ENCODE measurements at regions not wholly inside any gene's neighbourhood (a gene's known extent, or its start where the extent isn't known, plus 50 kb on each side); places are given as distances from the start of the nearest gene placed in this dataset.

- no peak for ATAC-seq
- TF ChIP-seq CTCF (IDR thresholded peaks at IDR 0.05) (no peak), REST (IDR thresholded peaks at IDR 0.05; ENCODE audit: insufficient read depth in 1 of 2, low read depth in 2 of 2, low read length in 1 of 2) (no peak), TCF7L2 (IDR thresholded peaks at IDR 0.05; ENCODE audit: low read depth, low read length) (no peak), POLR2AphosphoS5 (IDR thresholded peaks at IDR 0.05; ENCODE audit: low read depth, low read length) (no peak), SIN3A (IDR thresholded peaks at IDR 0.05; ENCODE audit: borderline replicate concordance, insufficient read depth, low read depth, low read length) (no peak)
These were observed 113.9 kb downstream of the NKX6-1 start for GRCh38 chr4:84385203-84385602.

GRCh38 chr4:84384801-84385200, 114.3 kb downstream of the NKX6-1 start:
- no peak overlapping the region for H3K27ac ChIP-seq (ENCODE audit: low read length)
- CTCF ChIA-PET, result no interaction called here
- no peaks in the 10 kb centered on the region for H3K36me3 ChIP-seq (ENCODE audit: control insufficient read depth, insufficient read depth, low read length)
- in situ Hi-C loops (cut with HindIII; ENCODE audit: low pct_unique_long_range_greater_than_20kb, low sequenced_read_pairs) (no loop called here), intact Hi-C loops (cut with micrococcal nuclease; ENCODE audit: unreplicated experiment) (no loop called here)
- ATAC-seq (no peak), DNase-seq (ENCODE audit: low read depth, low spot score) (no peak)
- H3K27me3 ChIP-seq (ENCODE audit: control insufficient read depth, insufficient read depth, low read length), result no peaks in the 10 kb centered on the region; the same call in 1 of the 2 replicates
- no peaks in the 10 kb centered on the region for H3K4me1 ChIP-seq (ENCODE audit: control insufficient read depth, insufficient read depth, low read length)
- no peak overlapping the region for H3K4me3 ChIP-seq (ENCODE audit: low read depth in 2 of 2, low read length in 2 of 2)
- POLR2A ChIA-PET, result no interaction called here
- no peak for TF ChIP-seq CTCF (IDR thresholded peaks at IDR 0.05)
- no peak for TF ChIP-seq SIN3A (IDR thresholded peaks at IDR 0.05; ENCODE audit: borderline replicate concordance, insufficient read depth, low read depth, low read length)
- no peak for TF ChIP-seq REST (IDR thresholded peaks at IDR 0.05; ENCODE audit: insufficient read depth in 1 of 2, low read depth in 2 of 2, low read length in 1 of 2)
- TF ChIP-seq TCF7L2 (IDR thresholded peaks at IDR 0.05; ENCODE audit: low read depth, low read length), result no peak
- TF ChIP-seq POLR2AphosphoS5 (IDR thresholded peaks at IDR 0.05; ENCODE audit: low read depth, low read length), result no peak
- no TSS peak for BruUV-seq (replicated peaks)
- no peaks in the 10 kb centered on the region for H3K9me3 ChIP-seq (ENCODE audit: control insufficient read depth, insufficient read depth, low read depth, low read length)

More at GRCh38 chr4:84385203-84385602, 113.9 kb downstream of the NKX6-1 start:
- no peaks in the 10 kb centered on the region for H3K9me3 ChIP-seq (ENCODE audit: control insufficient read depth, insufficient read depth, low read depth, low read length)
- POLR2A ChIA-PET, result no interaction called here
- no peak overlapping the region for H3K4me3 ChIP-seq (ENCODE audit: low read depth in 2 of 2, low read length in 2 of 2)
- in situ Hi-C loops (cut with HindIII; ENCODE audit: low pct_unique_long_range_greater_than_20kb, low sequenced_read_pairs) (no loop called here), intact Hi-C loops (cut with micrococcal nuclease; ENCODE audit: unreplicated experiment) (no loop called here)
- CTCF ChIA-PET, result no interaction called here
- H3K36me3 ChIP-seq (ENCODE audit: control insufficient read depth, insufficient read depth, low read length), result no peaks in the 10 kb centered on the region
- no TSS peak for BruUV-seq (replicated peaks)
- H3K27me3 ChIP-seq (ENCODE audit: control insufficient read depth, insufficient read depth, low read length), result no peaks in the 10 kb centered on the region; the same call in 1 of the 2 replicates
- no peak overlapping the region for H3K27ac ChIP-seq (ENCODE audit: low read length)
- H3K4me1 ChIP-seq (ENCODE audit: control insufficient read depth, insufficient read depth, low read length), result no peaks in the 10 kb centered on the region
- no peak for DNase-seq (ENCODE audit: low read depth, low spot score)
